Keratinocyte (primary cell): ENCODE measurements at regions not wholly inside any gene's neighbourhood (a gene's known extent, or its start where the extent isn't known, plus 50 kb on each side); places are given as distances from the start of the nearest gene placed in this dataset.

Experiments used
- DNase-seq: peaks from one replicate; pipeline ENCODE4 v3.0.0-alpha.2; 2011; ENCODE audit warnings: low read depth, missing footprints, low spot score
- FAIRE-seq: peaks from 2 replicates; lab custom pipeline; 2011; peaks lifted over from hg19 to GRCh38; lab: Jason Lieb, UNC
- H2AFZ ChIP-seq: 2 replicates; pipeline ENCODE4 v1.6.0; 2012; ENCODE audit warnings: low read length, control low read depth, inconsistent platforms; ENCODE audit not compliant: control insufficient read depth
- H3K27ac ChIP-seq: 2 replicates; pipeline ENCODE4 v1.5.1; 2011; ENCODE audit warnings: low read length; ENCODE audit not compliant: control insufficient read depth, insufficient read depth
- H3K27me3 ChIP-seq: 3 replicates; pipeline ENCODE4 v1.6.0; 2011; ENCODE audit warnings: low read length; ENCODE audit not compliant: control insufficient read depth, insufficient read depth; ENCODE audit errors: extremely low read depth
- H3K36me3 ChIP-seq, 2 experiments: 2 replicates in 1 of 2; 3 replicates in 1 of 2; pipeline ENCODE4 v1.5.1; 2011; ENCODE audit warnings: low read length in 2 of 2, mild to moderate bottlenecking in 1 of 2; ENCODE audit not compliant: control insufficient read depth in 2 of 2, insufficient read depth in 2 of 2; ENCODE audit errors: extremely low read depth in 1 of 2
- H3K4me1 ChIP-seq: 3 replicates; pipeline ENCODE4 v1.5.1; 2011; ENCODE audit warnings: low read length; ENCODE audit not compliant: control insufficient read depth, insufficient read depth; ENCODE audit errors: extremely low read depth
- H3K4me2 ChIP-seq: 3 replicates; pipeline ENCODE4 v1.6.0; 2011; ENCODE audit warnings: low read depth, low read length; ENCODE audit not compliant: control insufficient read depth, insufficient read depth; ENCODE audit errors: extremely low read depth
- H3K4me3 ChIP-seq, 3 experiments: fragments of 200-600 bp in 1 of 3; sonication (generic) in 1 of 3; 2 replicates in 2 of 3; 3 replicates in 1 of 3; pipeline ENCODE4 v1.5.1; 2011 to 2016; ENCODE audit warnings: low read length in 3 of 3, mild to moderate bottlenecking in 3 of 3, control low read depth in 2 of 3, inconsistent platforms in 1 of 3, low read depth in 1 of 3, mixed read lengths in 1 of 3, mixed run types in 1 of 3, moderate library complexity in 1 of 3; ENCODE audit not compliant: control insufficient read depth in 2 of 3, insufficient read depth in 2 of 3; ENCODE audit errors: extremely low read depth in 1 of 3
- H3K79me2 ChIP-seq: 2 replicates; pipeline ENCODE4 v1.6.0; 2012; ENCODE audit warnings: low read length; ENCODE audit not compliant: control insufficient read depth, insufficient read depth
- H3K9ac ChIP-seq: 3 replicates; pipeline ENCODE4 v1.6.0; 2011; ENCODE audit warnings: low read length; ENCODE audit not compliant: control insufficient read depth, insufficient read depth; ENCODE audit errors: extremely low read depth
- H3K9me1 ChIP-seq: 3 replicates; pipeline ENCODE4 v1.6.0; 2011; ENCODE audit warnings: low read length; ENCODE audit not compliant: control insufficient read depth, insufficient read depth; ENCODE audit errors: extremely low read depth
- H3K9me3 ChIP-seq: 2 replicates; pipeline ENCODE4 v1.5.1; 2012; ENCODE audit warnings: low read depth, low read length; ENCODE audit not compliant: control insufficient read depth
- H4K20me1 ChIP-seq: 3 replicates; pipeline ENCODE4 v1.6.0; 2011; ENCODE audit warnings: low read length; ENCODE audit not compliant: control insufficient read depth, insufficient read depth; ENCODE audit errors: extremely low read depth
- CTCF ChIP-seq, 3 experiments: IDR thresholded peaks in 1 of 3; conservative IDR thresholded peaks in 1 of 3; optimal IDR thresholded peaks in 1 of 3; 2 replicates in 2 of 3; 3 replicates in 1 of 3; pipeline versions ENCODE3 to v1.5.1; 2011; ENCODE audit warnings: low read length in 3 of 3, mild to moderate bottlenecking in 3 of 3, moderate library complexity in 2 of 3, control low read depth in 1 of 3, inconsistent platforms in 1 of 3; ENCODE audit not compliant: insufficient read depth in 2 of 3; ENCODE audit errors: extremely low read depth in 1 of 3
- EZH2 ChIP-seq: IDR thresholded peaks from one replicate; pipeline ENCODE4 v1.6.1; 2012; ENCODE audit warnings: inconsistent platforms, mild to moderate bottlenecking, low read length, moderate library complexity
- dilution Hi-C: fragments of 300-500 bp; cut with MboI; formaldehyde crosslinking; loops from one replicate; pipeline ENCODE4 v1.7.0; 2020; ENCODE audit warnings: low sequenced_read_pairs; ENCODE audit not compliant: extremely low pct_ligation_motif_present

GRCh38 chr4:121253961-121254360 is 89.8 kb upstream of the TNIP3 start:
- dilution Hi-C loops = no loop called here
- Histone ChIP-seq H3K4me1 (peaks cover 12% of the 10 kb centered on the region), H3K4me3 (no peak overlapping the region), H3K9ac (no peak overlapping the region), H3K79me2 (no peaks in the 10 kb centered on the region), H3K4me2 (no peak overlapping the region), H3K9me3 (no peaks in the 10 kb centered on the region), H3K9me1 (no peaks in the 10 kb centered on the region), H4K20me1 (no peaks in the 10 kb centered on the region), H3K27me3 (no peaks in the 10 kb centered on the region), H3K27ac (no peak overlapping the region), H2AFZ (no peak overlapping the region), H3K36me3 (no peaks in the 10 kb centered on the region)
- DNase-seq = no peak
- TF ChIP-seq CTCF (optimal IDR thresholded peaks at IDR 0.05 in 1 of 3, IDR thresholded peaks at IDR 0.05 in 1 of 3, conservative IDR thresholded peaks at IDR 0.05 in 1 of 3; ENCODE audit: extremely low read depth in 1 of 3, insufficient read depth in 2 of 3, low read length in 3 of 3) (no peak), EZH2 (no peak)
- FAIRE-seq = no peak

- TF ChIP-seq EZH2 = no peak
- TF ChIP-seq CTCF (optimal IDR thresholded peaks at IDR 0.05 in 1 of 3, IDR thresholded peaks at IDR 0.05 in 1 of 3, conservative IDR thresholded peaks at IDR 0.05 in 1 of 3; ENCODE audit: extremely low read depth in 1 of 3, insufficient read depth in 2 of 3, low read length in 3 of 3) = peak; percentile 79 to 86 (median 85)
- dilution Hi-C loops = no loop called here
- H3K9ac ChIP-seq = no peak overlapping the region
- no peak overlapping the region for H3K4me3 ChIP-seq
- H3K9me3 ChIP-seq = no peaks in the 10 kb centered on the region
- peaks cover 12% of the 10 kb centered on the region for H3K4me1 ChIP-seq
- H4K20me1 ChIP-seq = no peaks in the 10 kb centered on the region
- DNase-seq (peak; percentile 30), FAIRE-seq (peak; percentile 98)
- no peaks in the 10 kb centered on the region for H3K9me1 ChIP-seq
- no peak overlapping the region for H3K4me2 ChIP-seq
- no peak overlapping the region for H3K27ac ChIP-seq
- no peaks in the 10 kb centered on the region for H3K36me3 ChIP-seq
- H2AFZ ChIP-seq = no peak overlapping the region
- no peaks in the 10 kb centered on the region for H3K79me2 ChIP-seq
- H3K27me3 ChIP-seq = no peaks in the 10 kb centered on the region
These were observed 88.2 kb upstream of the TNIP3 start for GRCh38 chr4:121252224-121252806.
